ENCODE measurements at regions not wholly inside any gene's neighbourhood (a gene's known extent, or its start where the extent isn't known, plus 50 kb on each side); places are given as distances from the start of the nearest gene placed in this dataset.
A peak's percentile ranks its signal among the peaks of the same experiment; 100 is the strongest.

- no TSS peak for BruUV-seq (replicated peaks)
- ATAC-seq = no peak
Measured at GRCh38 chr13:44739539-44739938, 163.4 kb upstream of the TSC22D1 start.

More at GRCh38 chr13:44739539-44739938, 163.4 kb upstream of the TSC22D1 start:
- Histone ChIP-seq H3K4me3 (replicated peaks in 1 of 2; ENCODE audit: low read depth in 1 of 2, low read length in 2 of 2) (no peak overlapping the region), H3K9me2 (ENCODE audit: insufficient read depth) (no peaks in the 10 kb centered on the region), H3K79me2 (ENCODE audit: insufficient read depth, low read length) (no peaks in the 10 kb centered on the region), H2AFZ (ENCODE audit: low read depth, low read length, poor library complexity, severe bottlenecking) (peak overlapping the region; percentile 55), H4K20me1 (ENCODE audit: insufficient read depth) (no peaks in the 10 kb centered on the region), H3K9me3 (ENCODE audit: control insufficient read depth in 1 of 2, insufficient read depth in 1 of 2, low read depth in 1 of 2, low read length in 2 of 2) (no peaks in the 10 kb centered on the region; a peak in 1 of 4 replicates), H3K9ac (ENCODE audit: low read length) (no peak overlapping the region), H3K36me3 (ENCODE audit: control insufficient read depth in 1 of 2, insufficient read depth in 2 of 2, low read length in 2 of 2) (no peaks in the 10 kb centered on the region), H3K27me3 (ENCODE audit: insufficient read depth, low read length) (no peaks in the 10 kb centered on the region), H3K4me2 (ENCODE audit: low read length) (no peak overlapping the region), H3K4me1 (ENCODE audit: control insufficient read depth in 1 of 2, insufficient read depth in 2 of 2, low read length in 2 of 2) (peaks cover 0 to 3% of the 10 kb centered on the region in 2 experiments; a peak in 2 of 4 replicates), H3K27ac (ENCODE audit: low read depth, low read length) (no peak overlapping the region)
- intact Hi-C loops (cut with micrococcal nuclease) = no loop called here
- DNase-seq (ENCODE audit: low read depth, low spot score) = no peak
- ChIA-PET CTCF (interaction anchor here (1.0 to 1.8 kb wide), 4 partner anchors 9 to 79 kb away, joined by 3 to 6 read pairs (median 4); no protein-coding TSS in a partner anchor), RAD21 (ENCODE audit: low non-redundant PET in 1 of 2, low total read pairs in 2 of 2, uncharacterized antibody in 2 of 2, unreplicated experiment in 2 of 2) (no interaction called here), POLR2A (no interaction called here)
- TF ChIP-seq FOSL1 (IDR thresholded peaks at IDR 0.05; ENCODE audit: low read depth) = no peak
- TF ChIP-seq ZNF274 (IDR thresholded peaks at IDR 0.05; ENCODE audit: low read depth, low read length) = no peak
- TF ChIP-seq SRF (IDR thresholded peaks at IDR 0.05; ENCODE audit: low read depth) = no peak
- no peak for TF ChIP-seq EGR1 (IDR thresholded peaks at IDR 0.05; ENCODE audit: low read depth)
- no peak for TF ChIP-seq SIN3A (IDR thresholded peaks at IDR 0.05; ENCODE audit: low read depth)
- no peak for TF ChIP-seq CEBPB (IDR thresholded peaks at IDR 0.05; ENCODE audit: low read depth)
- TF ChIP-seq YY1 (IDR thresholded peaks at IDR 0.05; ENCODE audit: extremely low read depth, insufficient replicate concordance, low read depth, low read length) = no peak
- TF ChIP-seq REST (IDR thresholded peaks at IDR 0.05; ENCODE audit: low read depth) = no peak
- no peak for TF ChIP-seq CTCF (IDR thresholded peaks at IDR 0.05 in 2 of 3, conservative IDR thresholded peaks at IDR 0.05 in 1 of 3; ENCODE audit: borderline replicate concordance in 1 of 3, insufficient read depth in 1 of 3, low read depth in 2 of 3, low read length in 2 of 3)
- no peak for TF ChIP-seq ZBTB33 (IDR thresholded peaks at IDR 0.05; ENCODE audit: extremely low read depth, insufficient replicate concordance, low read length)

Measured in HCT116 (cell line).